ENCODE measurements at regions not wholly inside any gene's neighbourhood (a gene's known extent, or its start where the extent isn't known, plus 50 kb on each side); places are given as distances from the start of the nearest gene placed in this dataset.

DNA sequence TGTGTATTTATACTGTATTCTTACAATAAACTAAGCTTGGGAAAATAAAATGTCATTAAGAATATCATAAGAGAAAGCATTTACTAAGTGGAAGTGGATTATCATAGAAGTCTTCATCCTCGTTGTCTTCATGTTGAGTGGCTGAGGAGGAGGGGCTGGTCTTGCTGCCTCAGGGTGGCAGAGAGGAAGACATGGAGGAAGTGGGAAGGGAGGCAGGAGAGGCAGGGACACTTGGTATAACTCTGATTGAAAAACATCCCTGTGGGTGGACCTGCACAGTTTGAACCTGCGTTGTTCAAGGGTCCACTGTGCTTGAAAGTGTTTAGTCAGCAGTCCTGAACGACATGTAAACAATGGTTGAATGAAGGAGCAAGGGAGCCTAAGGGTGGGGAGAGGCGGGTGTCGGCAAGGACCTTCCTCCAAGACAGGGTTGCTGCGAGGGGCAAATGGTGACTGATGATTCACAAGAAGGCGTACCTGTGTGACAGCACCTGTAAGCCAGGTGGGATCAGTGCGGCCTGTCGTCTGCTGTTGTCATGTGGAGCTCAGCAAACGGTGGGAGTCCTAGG lies 103.8 kb upstream of the KLF13 start:
- TF ChIP-seq CTCF (IDR thresholded peaks at IDR 0.05) (no peak), EP300 (IDR thresholded peaks at IDR 0.05) (no peak), POLR2A (IDR thresholded peaks at IDR 0.05) (no peak), POLR2AphosphoS5 (IDR thresholded peaks at IDR 0.05) (no peak)

Measured in sigmoid colon (tissue), 4 donors.